ENCODE measurements at regions not wholly inside any gene's neighbourhood (a gene's known extent, or its start where the extent isn't known, plus 50 kb on each side); places are given as distances from the start of the nearest gene placed in this dataset.

GRCh38 chr12:60317361-60317760, 721.5 kb downstream of the SLC16A7 start:
- TF ChIP-seq, protein P1, sequence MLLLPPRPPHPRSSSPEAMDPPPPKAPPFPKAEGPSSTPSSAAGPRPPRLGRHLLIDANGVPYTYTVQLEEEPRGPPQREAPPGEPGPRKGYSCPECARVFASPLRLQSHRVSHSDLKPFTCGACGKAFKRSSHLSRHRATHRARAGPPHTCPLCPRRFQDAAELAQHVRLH (tag by site-specific recombination; IDR thresholded peaks at IDR 0.05), result no peak
- TF ChIP-seq ZNF76 (tag by site-specific recombination; IDR thresholded peaks at IDR 0.05; ENCODE audit: borderline replicate concordance, low read depth) (no peak), ZBTB48 (tag by site-specific recombination; IDR thresholded peaks at IDR 0.05) (no peak), CTCF (tag by site-specific recombination; IDR thresholded peaks at IDR 0.05) (no peak), ZNF513 (tag by site-specific recombination; IDR thresholded peaks at IDR 0.05) (no peak), ZBTB7A (tag by site-specific recombination; IDR thresholded peaks at IDR 0.05; ENCODE audit: low read depth) (no peak), ZNF302 (tag by site-specific recombination; IDR thresholded peaks at IDR 0.05; ENCODE audit: low read depth) (no peak), ZNF24 (tag by site-specific recombination; IDR thresholded peaks at IDR 0.05) (no peak), OSR2 (tag by site-specific recombination; IDR thresholded peaks at IDR 0.05) (no peak), ZSCAN23 (tag by site-specific recombination; IDR thresholded peaks at IDR 0.05) (no peak)
- TF ChIP-seq, protein P2, sequence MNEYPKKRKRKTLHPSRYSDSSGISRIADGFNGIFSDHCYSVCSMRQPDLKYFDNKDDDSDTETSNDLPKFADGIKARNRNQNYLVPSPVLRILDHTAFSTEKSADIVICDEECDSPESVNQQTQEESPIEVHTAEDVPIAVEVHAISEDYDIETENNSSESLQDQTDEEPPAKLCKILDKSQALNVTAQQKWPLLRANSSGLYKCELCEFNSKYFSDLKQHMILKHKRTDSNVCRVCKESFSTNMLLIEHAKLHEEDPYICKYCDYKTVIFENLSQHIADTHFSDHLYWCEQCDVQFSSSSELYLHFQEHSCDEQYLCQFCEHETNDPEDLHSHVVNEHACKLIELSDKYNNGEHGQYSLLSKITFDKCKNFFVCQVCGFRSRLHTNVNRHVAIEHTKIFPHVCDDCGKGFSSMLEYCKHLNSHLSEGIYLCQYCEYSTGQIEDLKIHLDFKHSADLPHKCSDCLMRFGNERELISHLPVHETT (tag by site-specific recombination; IDR thresholded peaks at IDR 0.05), result no peak

All from HEK293 (cell line).